Limb (tissue), 2 donors: ENCODE measurements at regions not wholly inside any gene's neighbourhood (a gene's known extent, or its start where the extent isn't known, plus 50 kb on each side); places are given as distances from the start of the nearest gene placed in this dataset.
A peak's percentile ranks its signal among the peaks of the same experiment; 100 is the strongest.

Experiments used
- DNase-seq, 2 donors: peaks; one replicate each; pipeline ENCODE4 v3.0.0-alpha.2; 2016; ENCODE audit errors: extremely low spot score in 2 of 2

- peak; percentile 36 to 65 for DNase-seq
Measured at GRCh38 chr2:62596061-62596921, 90.3 kb upstream of the TMEM17 start.

DNA sequence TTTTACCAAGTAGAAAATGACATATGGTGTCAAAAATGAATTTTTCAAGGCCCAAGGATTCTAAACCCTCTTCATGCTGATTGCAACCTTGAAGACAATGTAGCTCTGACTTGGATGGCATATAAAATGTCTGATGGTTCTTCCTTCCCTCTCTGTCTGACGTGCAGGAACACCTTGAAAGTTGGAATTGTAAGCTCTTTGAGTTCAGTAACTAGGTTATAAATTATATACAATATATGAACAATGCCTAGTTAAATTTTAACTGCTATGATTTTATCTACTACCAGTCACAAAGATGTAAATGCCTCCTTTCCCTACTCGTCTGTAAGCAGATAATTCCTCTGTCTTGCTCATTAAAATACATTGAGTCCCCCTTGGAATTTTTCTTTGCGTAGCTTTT, 89.5 kb upstream of the TMEM17 start:
- no peak for DNase-seq

DNA sequence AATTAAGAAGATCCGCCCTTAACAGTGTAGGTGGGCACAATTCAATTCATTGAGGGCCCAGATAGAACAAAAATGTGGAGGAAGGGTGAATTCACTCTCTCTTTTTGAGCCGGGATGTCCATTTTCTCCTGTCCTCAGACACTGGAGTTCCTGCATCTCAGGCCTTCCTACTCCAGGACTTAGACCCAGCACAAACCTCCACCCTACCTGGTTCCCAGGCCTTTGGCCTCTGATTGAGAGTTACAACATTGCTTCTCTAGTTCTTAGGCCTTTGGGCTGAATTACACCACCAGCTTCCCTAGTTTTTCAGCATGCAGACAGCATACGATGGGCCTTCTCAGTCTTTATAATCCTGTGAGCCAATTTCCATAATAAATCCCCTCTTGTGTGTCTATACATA, 87.8 kb upstream of the TMEM17 start:
- no peak for DNase-seq

DNA sequence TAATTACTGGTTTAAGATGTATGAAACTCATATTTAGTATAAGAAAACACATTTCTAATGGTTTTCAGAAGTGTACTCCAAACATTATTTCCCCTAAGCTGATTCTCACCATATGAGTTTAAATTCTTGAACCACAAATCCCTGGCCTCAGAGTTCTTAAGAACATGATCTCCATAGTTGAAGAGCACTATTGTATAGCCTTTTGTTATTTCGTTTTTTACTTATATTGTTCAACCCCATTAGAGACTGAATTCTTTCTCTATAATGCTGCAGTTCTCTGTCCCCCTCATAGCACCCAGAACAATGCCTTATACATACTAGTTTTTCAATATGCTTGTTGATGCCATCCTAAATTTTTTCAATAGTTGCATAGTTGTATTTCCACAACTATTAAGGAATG, 85.5 kb upstream of the TMEM17 start:
- DNase-seq = no peak

DNA sequence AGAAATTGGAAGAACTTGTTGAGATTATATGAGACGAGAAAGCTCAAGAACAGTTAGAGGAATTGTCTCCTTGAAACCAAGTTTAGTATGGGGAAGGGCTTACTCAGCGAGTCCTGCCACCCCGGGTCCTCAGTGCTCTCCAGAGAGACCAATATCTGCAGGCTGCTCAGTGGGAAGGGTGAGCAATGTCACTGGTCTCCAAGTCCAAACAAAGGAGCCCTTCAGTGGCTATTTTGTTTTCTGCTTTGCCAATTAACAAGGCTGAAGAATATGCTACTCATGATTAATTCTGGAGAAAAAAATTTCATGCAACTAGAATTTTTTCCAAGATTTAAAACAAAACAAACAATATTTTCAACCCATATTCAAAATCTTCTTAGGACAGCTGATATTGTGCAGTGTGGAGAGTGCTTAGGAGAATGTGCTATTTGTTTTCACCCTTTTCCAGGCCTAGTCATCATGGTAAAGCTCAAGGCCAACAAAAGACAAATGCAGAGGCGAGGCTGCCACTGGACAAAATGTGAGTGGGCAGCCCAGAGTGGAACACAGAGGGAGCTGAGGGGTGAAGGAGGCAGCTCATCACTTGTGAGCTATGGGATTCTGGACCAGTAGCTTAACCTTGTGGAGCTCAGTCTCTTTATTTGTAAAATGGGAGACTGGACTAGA, 83.8 kb upstream of the TMEM17 start:
- no peak for DNase-seq

DNA sequence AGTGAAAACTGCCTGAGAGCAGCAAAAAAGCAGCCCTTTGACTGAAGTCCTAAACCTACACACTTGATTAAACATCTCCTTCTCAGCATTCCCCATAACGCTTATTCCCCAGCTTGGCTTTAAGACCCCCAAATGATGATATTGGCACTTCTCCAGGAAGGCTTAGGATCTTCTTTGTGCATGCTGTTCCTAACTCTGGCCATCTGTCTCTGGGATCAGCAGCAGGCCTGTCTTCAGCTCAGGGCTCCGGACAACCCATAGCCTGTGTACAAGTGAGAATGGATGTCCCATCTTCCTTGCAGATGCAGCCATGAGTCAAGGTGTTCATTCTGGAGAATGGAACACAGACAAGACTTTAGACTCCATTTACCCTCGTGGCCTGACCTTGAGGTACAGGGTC, 81.6 kb upstream of the TMEM17 start:
- DNase-seq = no peak

GRCh38 chr2:62586981-62587380, 81.0 kb upstream of the TMEM17 start:
- DNase-seq = no peak

GRCh38 chr2:62578803-62579640, 73.0 kb upstream of the TMEM17 start:
- DNase-seq = no peak

DNA sequence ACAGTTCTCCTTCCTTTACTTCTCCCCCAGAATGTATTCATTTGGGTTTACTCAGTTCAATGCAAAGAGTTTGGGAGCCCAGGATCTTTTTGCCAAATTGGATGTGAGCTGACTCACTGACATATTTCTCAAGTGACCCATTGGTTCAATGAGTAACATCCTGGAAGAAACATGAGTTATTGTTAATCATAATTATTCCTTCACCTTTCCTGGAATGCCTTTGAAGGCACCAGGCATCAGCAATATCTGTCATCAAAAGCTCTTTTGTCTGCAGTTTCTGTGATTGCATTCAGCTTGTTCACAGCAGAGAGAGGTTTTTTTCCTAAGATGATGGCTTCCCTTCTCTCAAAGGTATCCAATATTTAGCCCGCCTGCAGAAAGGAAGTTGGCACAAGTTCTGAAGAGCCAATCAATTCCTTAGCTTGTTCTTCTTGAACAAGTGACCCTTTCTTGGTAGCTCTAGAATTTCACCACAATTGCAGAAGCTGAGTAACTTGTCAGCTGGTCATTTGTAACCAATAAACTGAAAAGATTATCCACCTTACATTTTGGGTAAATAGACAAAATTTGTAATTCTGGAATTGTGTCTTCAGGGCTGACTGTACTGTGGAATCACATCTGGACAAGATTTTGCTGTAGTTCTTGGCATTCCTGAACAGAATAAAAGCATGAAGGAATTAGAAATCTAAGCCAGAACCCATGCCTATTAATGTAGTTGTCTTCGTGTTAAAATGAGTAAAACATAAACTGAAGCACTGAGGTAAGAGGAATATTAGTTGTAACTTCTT, 72.2 kb upstream of the TMEM17 start:
- DNase-seq = peak in 1 of 2 donors; percentile 49

GRCh38 chr2:62576276-62576939, 70.4 kb upstream of the TMEM17 start:
- no peak for DNase-seq

DNA sequence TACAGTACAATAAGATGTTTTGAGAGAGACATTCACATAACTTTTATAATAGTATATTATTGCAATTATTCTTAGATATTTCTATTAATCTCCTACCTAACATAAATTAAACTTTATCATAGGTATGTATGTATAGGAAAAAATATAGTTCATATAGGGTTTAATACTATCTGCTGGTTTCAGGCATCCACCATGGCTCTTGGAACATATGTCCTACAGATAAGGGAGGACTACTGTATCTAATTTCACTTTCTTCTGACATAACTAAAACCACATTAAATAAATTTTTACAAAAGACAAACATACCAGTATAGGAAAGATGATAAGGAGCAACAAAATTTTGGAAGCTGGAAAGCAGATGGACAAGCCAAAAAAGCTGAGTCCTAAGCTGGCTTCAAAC, 67.9 kb upstream of the TMEM17 start:
- no peak for DNase-seq

GRCh38 chr2:62573137-62573731, 67.2 kb upstream of the TMEM17 start:
- no peak for DNase-seq

DNA sequence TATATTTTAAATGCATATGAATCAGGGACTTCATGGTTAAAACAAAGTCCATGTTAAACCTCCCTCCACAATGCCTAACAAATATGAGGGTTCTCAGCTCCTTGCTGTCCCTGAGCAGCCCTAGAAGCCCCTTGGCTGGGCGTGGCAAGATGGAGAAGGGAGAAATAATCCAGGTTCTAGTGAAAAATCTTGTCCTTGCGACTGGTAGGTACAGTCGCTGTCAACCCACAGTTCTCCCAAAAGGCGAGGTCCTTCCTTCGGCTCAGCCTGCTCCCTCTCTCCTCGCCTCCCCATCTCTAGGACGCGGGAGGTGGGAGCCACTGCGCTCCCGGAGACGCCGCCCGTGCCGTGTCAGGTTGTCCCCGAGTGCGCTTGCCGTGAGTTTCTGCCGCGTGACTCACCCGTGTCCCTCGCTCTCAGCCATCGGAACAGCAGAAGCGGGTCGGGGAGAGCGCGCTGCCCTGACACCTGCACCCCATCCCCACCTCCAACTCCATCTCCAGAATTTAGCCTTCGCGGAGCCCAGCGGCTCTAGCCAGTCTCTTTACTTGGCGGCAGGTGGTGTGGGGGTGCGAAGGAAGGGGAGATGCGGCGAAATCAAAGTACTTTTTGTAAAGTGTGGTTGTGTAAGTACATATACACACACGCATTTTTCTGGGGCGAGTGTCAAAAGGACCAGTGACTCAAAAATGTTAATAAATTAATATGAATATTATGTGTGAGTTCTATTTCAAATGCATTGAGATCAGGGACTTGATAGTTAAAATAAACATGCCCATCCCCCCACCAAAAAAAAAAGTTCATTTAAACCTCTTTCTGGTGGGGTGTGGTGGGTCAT, 65.1 kb upstream of the TMEM17 start:
- DNase-seq = peak in 1 of 2 donors; percentile 34

- no peak for DNase-seq
Measured at GRCh38 chr2:62569907-62570841, 64.2 kb upstream of the TMEM17 start.

- DNase-seq = no peak
Measured at GRCh38 chr2:62568983-62569837, 63.2 kb upstream of the TMEM17 start.

- DNase-seq = no peak
Measured at GRCh38 chr2:62568074-62568473, 62.1 kb upstream of the TMEM17 start.

- DNase-seq = no peak
Measured at GRCh38 chr2:62567669-62568068, 61.7 kb upstream of the TMEM17 start.
